Rectal smooth muscle tissue (tissue), 1 donor: ENCODE measurements at regions not wholly inside any gene's neighbourhood (a gene's known extent, or its start where the extent isn't known, plus 50 kb on each side); places are given as distances from the start of the nearest gene placed in this dataset.

ENCODE experiments used
- H3K27ac ChIP-seq: one replicate; pipeline ENCODE4 v1.7.0; 2013; ENCODE audit warnings: low read depth, low read length, inconsistent platforms
- H3K27me3 ChIP-seq: one replicate; pipeline ENCODE4 v1.7.0; 2013; ENCODE audit warnings: low read length; ENCODE audit not compliant: control insufficient read depth, insufficient read depth
- H3K36me3 ChIP-seq: one replicate; pipeline ENCODE4 v1.7.0; 2013; ENCODE audit warnings: low read length; ENCODE audit not compliant: control insufficient read depth, insufficient read depth
- H3K4me1 ChIP-seq: one replicate; pipeline ENCODE4 v1.7.0; 2013; ENCODE audit warnings: low read length; ENCODE audit not compliant: control insufficient read depth, insufficient read depth
- H3K4me3 ChIP-seq: one replicate; pipeline ENCODE4 v1.7.0; 2013; ENCODE audit warnings: low read length
- H3K9ac ChIP-seq: one replicate; pipeline ENCODE4 v1.7.0; 2013; ENCODE audit warnings: low read length

DNA sequence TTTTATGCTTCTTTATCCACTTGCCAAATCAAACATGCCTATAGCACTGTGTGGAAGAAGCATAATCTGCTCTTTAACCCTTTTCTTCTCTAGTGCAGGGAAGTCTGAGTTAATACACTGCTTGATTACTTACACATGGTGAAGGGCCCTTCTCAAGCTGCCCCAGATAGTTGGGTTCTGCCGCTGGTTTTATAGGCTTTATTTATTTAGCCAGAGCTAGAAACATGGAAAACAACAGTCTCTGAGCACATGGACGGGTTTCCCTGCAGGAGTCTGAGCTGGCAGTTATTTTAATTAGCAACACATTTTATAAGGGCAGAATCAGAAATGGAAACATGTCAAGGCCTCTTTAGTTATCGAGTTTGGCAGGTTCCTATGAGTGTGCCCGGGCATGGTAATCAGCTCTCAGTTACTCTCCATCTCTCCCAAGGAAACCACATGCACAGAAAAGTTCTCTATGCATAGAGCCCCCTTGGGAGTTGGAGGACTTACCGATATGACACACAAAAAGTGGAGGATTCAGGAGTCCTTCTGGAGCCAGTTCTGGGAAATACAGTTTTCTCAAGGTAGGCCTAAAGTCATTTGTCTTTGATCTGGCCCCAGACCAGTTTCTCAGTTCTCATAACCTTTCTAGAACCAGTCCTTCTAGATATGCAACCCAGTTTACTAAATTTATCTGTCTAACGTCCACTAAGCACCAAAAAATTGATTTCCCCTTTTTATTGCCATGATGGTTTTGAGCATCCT, 564.8 kb downstream of the ACTL7B start:
- H3K9ac ChIP-seq, result no peak overlapping the region
- H3K4me3 ChIP-seq, result no peak overlapping the region
- H3K4me1 ChIP-seq, result no peaks in the 10 kb centered on the region
- no peak overlapping the region for H3K27ac ChIP-seq
- H3K27me3 ChIP-seq, result no peaks in the 10 kb centered on the region
- H3K36me3 ChIP-seq, result no peaks in the 10 kb centered on the region

GRCh38 chr9:108286638-108287206, 569.1 kb downstream of the ACTL7B start:
- H3K4me3 ChIP-seq, result no peak overlapping the region

GRCh38 chr9:108283696-108284095, 572.1 kb downstream of the ACTL7B start:
- Histone ChIP-seq H3K9ac (no peak overlapping the region), H3K27ac (no peak overlapping the region), H3K36me3 (no peaks in the 10 kb centered on the region), H3K4me3 (no peak overlapping the region), H3K27me3 (no peaks in the 10 kb centered on the region), H3K4me1 (peaks cover 6% of the 10 kb centered on the region)

More at GRCh38 chr9:108286638-108287206, 569.1 kb downstream of the ACTL7B start:
- H3K36me3 ChIP-seq, result no peaks in the 10 kb centered on the region
- H3K27ac ChIP-seq, result no peak overlapping the region
- no peaks in the 10 kb centered on the region for H3K27me3 ChIP-seq
- H3K9ac ChIP-seq, result no peak overlapping the region
- H3K4me1 ChIP-seq, result peaks cover 6% of the 10 kb centered on the region

DNA sequence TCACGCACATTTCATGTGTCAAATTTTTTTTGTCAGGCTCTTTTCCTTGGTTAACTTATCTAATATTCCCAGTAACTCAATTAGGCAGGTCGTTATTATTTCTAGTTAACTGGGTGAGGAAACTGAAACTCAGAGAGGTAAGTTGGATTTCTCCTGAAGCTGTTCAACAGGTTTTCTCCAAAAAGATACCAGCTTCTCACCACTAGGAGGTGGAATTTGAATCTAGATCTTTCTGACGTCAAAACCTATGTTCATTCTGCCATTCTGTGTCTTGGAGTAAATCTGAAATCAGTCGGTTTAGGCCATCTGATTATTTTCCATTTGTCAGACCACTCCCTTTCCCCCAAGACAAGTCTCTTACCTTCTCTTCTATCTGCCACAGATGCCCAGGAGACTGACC, 572.9 kb downstream of the ACTL7B start:
- peaks cover 6% of the 10 kb centered on the region for H3K4me1 ChIP-seq
- H3K9ac ChIP-seq, result no peak overlapping the region
- no peaks in the 10 kb centered on the region for H3K36me3 ChIP-seq
- H3K27me3 ChIP-seq, result no peaks in the 10 kb centered on the region
- no peak overlapping the region for H3K27ac ChIP-seq
- no peak overlapping the region for H3K4me3 ChIP-seq

DNA sequence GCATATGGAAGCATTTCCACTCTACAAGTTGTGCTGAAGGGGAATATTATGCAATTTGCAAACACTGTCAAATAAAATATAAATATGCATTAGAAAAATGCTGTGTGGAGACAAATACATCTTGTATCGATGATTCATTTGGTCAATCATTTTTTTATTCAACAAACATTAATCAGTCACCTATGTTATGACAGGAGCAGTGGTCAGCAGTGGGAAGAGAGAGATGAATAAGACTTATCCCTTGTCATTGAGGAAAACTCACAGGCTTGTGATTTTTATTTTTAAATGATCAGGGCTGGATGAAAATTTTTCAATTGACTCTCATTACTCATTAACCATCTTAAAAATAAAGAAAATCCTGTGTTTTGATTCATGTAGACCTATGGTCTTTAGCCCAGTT, 574.1 kb downstream of the ACTL7B start:
- Histone ChIP-seq H3K9ac (no peak overlapping the region), H3K4me1 (peaks cover 6% of the 10 kb centered on the region), H3K4me3 (no peak overlapping the region), H3K27ac (no peak overlapping the region), H3K27me3 (no peaks in the 10 kb centered on the region), H3K36me3 (no peaks in the 10 kb centered on the region)

- Histone ChIP-seq H3K4me3 (no peak overlapping the region), H3K4me1 (peaks cover 1% of the 10 kb centered on the region), H3K27ac (no peak overlapping the region), H3K27me3 (no peaks in the 10 kb centered on the region), H3K36me3 (no peaks in the 10 kb centered on the region), H3K9ac (no peak overlapping the region)
Observed at GRCh38 chr9:108278341-108278740, 577.4 kb downstream of the ACTL7B start.

- Histone ChIP-seq H3K4me3 (no peak overlapping the region), H3K4me1 (no peaks in the 10 kb centered on the region), H3K27ac (no peak overlapping the region), H3K9ac (no peak overlapping the region), H3K27me3 (no peaks in the 10 kb centered on the region), H3K36me3 (no peaks in the 10 kb centered on the region)
Observed at GRCh38 chr9:108277216-108277615, 578.6 kb downstream of the ACTL7B start.

DNA sequence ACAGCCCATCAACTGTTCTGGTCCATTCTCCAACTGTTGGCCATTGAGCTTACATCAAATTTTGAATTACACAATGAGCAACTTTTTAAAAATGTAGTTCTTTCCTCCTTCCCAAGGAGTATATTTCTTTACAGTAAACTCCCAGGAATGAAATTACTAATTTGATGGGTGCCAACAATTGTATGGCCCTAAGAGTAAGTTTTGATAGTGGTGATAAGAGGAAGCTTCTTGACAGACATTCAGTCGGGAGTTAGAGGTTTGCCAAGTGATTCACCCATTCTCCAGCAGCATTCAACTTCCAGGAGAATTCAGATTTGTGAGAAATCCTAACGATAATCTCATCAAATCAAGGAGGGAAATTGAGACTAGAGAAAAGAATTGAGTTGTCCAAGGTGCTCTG, 579.9 kb downstream of the ACTL7B start:
- Histone ChIP-seq H3K36me3 (no peaks in the 10 kb centered on the region), H3K27ac (no peak overlapping the region), H3K4me1 (no peaks in the 10 kb centered on the region)

DNA sequence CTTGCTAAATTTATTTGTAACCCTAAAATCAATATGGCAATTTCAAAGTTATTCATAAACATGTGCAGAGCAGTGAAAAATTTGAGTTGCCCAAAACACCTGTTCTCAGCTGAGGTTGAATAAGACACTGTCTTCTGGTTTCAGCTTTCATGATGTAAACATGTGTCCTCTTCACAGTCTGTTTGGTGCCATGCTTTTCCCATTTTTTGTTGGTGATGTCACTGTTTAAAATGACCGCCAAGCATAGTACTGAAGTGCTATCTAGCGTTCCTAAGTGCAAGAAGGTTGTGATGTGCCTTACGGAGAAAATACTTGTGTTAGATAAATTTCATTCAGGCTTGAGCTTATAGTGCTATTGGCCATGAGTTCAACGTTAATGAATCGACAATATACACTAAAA, 580.8 kb downstream of the ACTL7B start:
- H3K4me1 ChIP-seq, result no peaks in the 10 kb centered on the region
- no peak overlapping the region for H3K27ac ChIP-seq
- H3K4me3 ChIP-seq, result no peak overlapping the region
- no peak overlapping the region for H3K9ac ChIP-seq
- no peaks in the 10 kb centered on the region for H3K27me3 ChIP-seq
- H3K36me3 ChIP-seq, result no peaks in the 10 kb centered on the region

More for the DNA sequence above, 579.9 kb downstream of the ACTL7B start:
- Histone ChIP-seq H3K27me3 (no peaks in the 10 kb centered on the region), H3K9ac (no peak overlapping the region), H3K4me3 (no peak overlapping the region)

GRCh38 chr9:108273988-108274387, 581.8 kb downstream of the ACTL7B start:
- Histone ChIP-seq H3K27me3 (no peaks in the 10 kb centered on the region), H3K36me3 (no peaks in the 10 kb centered on the region), H3K4me1 (no peaks in the 10 kb centered on the region), H3K9ac (no peak overlapping the region), H3K27ac (no peak overlapping the region), H3K4me3 (no peak overlapping the region)

- Histone ChIP-seq H3K27ac (peak overlapping the region; percentile 38), H3K4me3 (peak overlapping the region; percentile 49), H3K9ac (peak overlapping the region; percentile 8), H3K4me1 (no peaks in the 10 kb centered on the region), H3K27me3 (no peaks in the 10 kb centered on the region), H3K36me3 (no peaks in the 10 kb centered on the region)
Observed at GRCh38 chr9:108272349-108272899, 583.4 kb downstream of the ACTL7B start.

DNA sequence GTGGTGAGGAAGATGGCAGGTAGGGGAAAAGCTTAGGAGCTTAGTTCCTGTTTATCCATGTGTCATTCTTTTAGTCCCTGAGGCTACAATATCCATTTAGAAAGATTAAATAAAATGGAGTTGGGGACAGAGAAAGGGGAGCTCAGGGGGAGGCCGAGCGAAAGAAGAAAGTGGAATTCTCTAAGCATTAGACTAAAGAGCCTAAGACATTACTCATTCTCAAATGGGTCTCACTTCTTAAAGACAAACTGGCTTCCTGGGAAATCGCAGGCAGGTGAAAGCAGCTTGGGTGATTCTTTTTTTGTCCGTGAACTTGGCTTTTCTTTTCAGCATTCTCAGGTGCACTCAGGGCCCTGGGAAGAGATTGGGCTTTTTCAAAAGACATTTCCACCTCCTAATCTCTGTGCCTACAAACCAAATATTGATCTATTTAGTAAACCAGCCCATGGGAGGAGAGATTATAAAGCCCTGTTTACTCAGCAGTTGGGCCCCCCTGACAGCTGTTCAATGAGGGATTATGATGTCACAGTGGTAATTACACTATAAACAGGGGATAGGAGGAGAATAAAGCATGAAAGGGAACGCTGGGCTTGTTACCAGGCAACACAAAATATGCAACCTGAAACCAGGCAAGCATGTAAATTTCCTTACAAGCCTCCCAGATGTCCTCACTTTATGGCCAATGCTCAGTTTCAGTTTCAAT, 584.0 kb downstream of the ACTL7B start:
- H3K27me3 ChIP-seq, result no peaks in the 10 kb centered on the region
- H3K27ac ChIP-seq, result peak overlapping the region; percentile 38
- peak overlapping the region; percentile 49 for H3K4me3 ChIP-seq
- H3K9ac ChIP-seq, result no peak overlapping the region
- H3K36me3 ChIP-seq, result no peaks in the 10 kb centered on the region
- no peaks in the 10 kb centered on the region for H3K4me1 ChIP-seq
